K562 (cell line): ENCODE measurements at regions not wholly inside any gene's neighbourhood (a gene's known extent, or its start where the extent isn't known, plus 50 kb on each side); places are given as distances from the start of the nearest gene placed in this dataset.

Experiments used
- ATAC-seq: fragments of 200-7000 bp; cut with Tn5 transposase; 3 replicates; pipeline ENCODE4 v1.9.1; 2020; ENCODE audit warnings: moderate library complexity
- BruUV-seq: library from RNA; stranded (reverse); fragments of 400-500 nt; replicated peaks from 2 replicates; lab custom pipeline; 2021; lab: Mats Ljungman, UMichigan
- CTCF ChIA-PET: fragments of 300-600 bp; formaldehyde crosslinking; extraction: SDS; loops from one replicate; lab custom pipeline; 2021; ENCODE audit warnings: low intra/inter-chr PET ratio; lab: Yijun Ruan, JAX
- POLR2A ChIA-PET: fragments of 300-600, 350-650 bp; sonication (Branson Sonifier 250); formaldehyde crosslinking; extraction: SDS; loops from one replicate; lab custom pipeline; 2021; ENCODE audit warnings: antibody characterized with exemption, inconsistent platforms; lab: Yijun Ruan, JAX
- DNase-seq, 4 experiments: peaks; one replicate each; pipeline versions ENCODE4 v3.0.0 to v3.0.0-alpha.2; 2011 to 2018; ENCODE audit warnings: low spot score in 3 of 4, mixed read lengths in 3 of 4; ENCODE audit errors: extremely low read depth in 1 of 4
- FAIRE-seq: peaks from 2 replicates; lab custom pipeline; 2011; peaks lifted over from hg19 to GRCh38; lab: Jason Lieb, UNC
- H2AFZ ChIP-seq: 2 replicates; pipeline ENCODE4 v1.6.0; 2011; ENCODE audit warnings: low read depth, low read length, control low read depth, inconsistent platforms
- H3K27ac ChIP-seq: fragments of 200-600 bp; 3 replicates; pipeline ENCODE4 v1.8.0; 2011; ENCODE audit warnings: low read depth, mild to moderate bottlenecking, control low read depth, inconsistent platforms, low read length, moderate library complexity, mixed read lengths; ENCODE audit errors: extremely low read depth
- H3K27me3 ChIP-seq, 2 experiments: fragments of 300-600 bp in 1 of 2; 2 replicates in 1 of 2; 3 replicates in 1 of 2; pipeline versions ENCODE4 v1.6.0 to v1.8.0; 2011; ENCODE audit warnings: inconsistent platforms in 2 of 2, low read length in 2 of 2, mild to moderate bottlenecking in 1 of 2, mixed read lengths in 1 of 2, moderate library complexity in 1 of 2; ENCODE audit not compliant: control insufficient read depth in 2 of 2, insufficient read depth in 2 of 2
- H3K36me3 ChIP-seq: fragments of 300-600 bp; 3 replicates; pipeline ENCODE4 v1.8.0; 2011; ENCODE audit warnings: mild to moderate bottlenecking, low read length, inconsistent platforms; ENCODE audit not compliant: control insufficient read depth, insufficient read depth
- H3K4me1 ChIP-seq, 2 experiments: fragments of 200-600 bp in 1 of 2; replicated peaks in 1 of 2; 2 replicates in 1 of 2; 3 replicates in 1 of 2; pipeline versions ENCODE4 v1.5.1 to v1.8.0; 2011; ENCODE audit warnings: inconsistent platforms in 2 of 2, low read length in 2 of 2, mild to moderate bottlenecking in 1 of 2, mixed read lengths in 1 of 2, moderate library complexity in 1 of 2; ENCODE audit not compliant: control insufficient read depth in 2 of 2, insufficient read depth in 2 of 2
- H3K4me2 ChIP-seq: 2 replicates; pipeline ENCODE4 v1.6.1; 2011; ENCODE audit warnings: low read length, control low read depth, inconsistent platforms, mixed read lengths; ENCODE audit not compliant: insufficient read depth
- H3K4me3 ChIP-seq: fragments of 200-600 bp; sonication (generic), shearing (Covaris generic); 2 replicates; pipeline ENCODE4 v1.5.1; 2016; ENCODE audit warnings: control low read depth, inconsistent platforms
- H3K79me2 ChIP-seq: fragments of 200-600 bp; 3 replicates; pipeline ENCODE4 v1.8.0; 2011; ENCODE audit warnings: low read length, inconsistent platforms; ENCODE audit not compliant: control insufficient read depth, insufficient read depth
- H3K9ac ChIP-seq, 2 experiments: 2 replicates each; pipeline versions ENCODE4 v1.6.0 to v1.6.1; 2011; ENCODE audit warnings: low read depth in 2 of 2, low read length in 2 of 2, control low read depth in 1 of 2, inconsistent platforms in 1 of 2, mild to moderate bottlenecking in 1 of 2, mixed read lengths in 1 of 2; ENCODE audit not compliant: insufficient read depth in 1 of 2
- H3K9me1 ChIP-seq: one replicate; pipeline ENCODE4 v1.6.0; 2011; ENCODE audit warnings: inconsistent platforms, mild to moderate bottlenecking, low read length, moderate library complexity; ENCODE audit not compliant: control insufficient read depth, insufficient read depth
- H3K9me3 ChIP-seq: replicated peaks from 2 replicates; pipeline ENCODE4 v1.5.1; 2011; ENCODE audit warnings: low read depth, low read length, inconsistent platforms; ENCODE audit not compliant: control insufficient read depth, insufficient read depth
- H4K20me1 ChIP-seq: replicated peaks from 2 replicates; pipeline ENCODE4 v1.6.1; 2011; ENCODE audit warnings: low read length, inconsistent platforms, mixed read lengths; ENCODE audit not compliant: control insufficient read depth, insufficient read depth
- BRD4 ChIP-seq: fragments of 200-600 bp; sonication (generic); IDR thresholded peaks from 2 replicates; pipeline ENCODE4 v1.6.1; 2017; ENCODE audit warnings: inconsistent platforms
- CXXC5 ChIP-seq: fragments of 250-450 bp; sonication (Bioruptor Pico); IDR thresholded peaks from 2 replicates; pipeline ENCODE4 v1.8.0; 2022; ENCODE audit warnings: inconsistent platforms, mild to moderate bottlenecking, moderate library complexity
- MYNN ChIP-seq, 2 experiments: sonication (generic); formaldehyde crosslinking in 1 of 2; IDR thresholded peaks; 2 replicates each; pipeline versions ENCODE4 v1.5.0 to v1.6.1; 2016 to 2020; ENCODE audit warnings: antibody characterized with exemption in 1 of 2, missing genetic modification reagents in 1 of 2
- RBBP5 ChIP-seq: fragments of 200-600 bp; sonication (generic); IDR thresholded peaks from 2 replicates; pipeline ENCODE4 v1.6.1; 2012; ENCODE audit warnings: borderline replicate concordance, mild to moderate bottlenecking, low read length, control low read depth, inconsistent platforms; ENCODE audit not compliant: insufficient read depth, poor library complexity, severe bottlenecking
- RCOR1 ChIP-seq, 2 experiments: IDR thresholded peaks; 2 replicates each; pipeline ENCODE4 v1.6.1; 2012; ENCODE audit warnings: low read depth in 2 of 2, low read length in 2 of 2, borderline replicate concordance in 1 of 2, improper control_type of control experiment in 1 of 2
- SPI1 ChIP-seq: IDR thresholded peaks from 2 replicates; pipeline ENCODE4 v1.6.1; 2011; ENCODE audit warnings: low read depth, low read length, control low read depth, borderline replicate concordance
- ZNF318 ChIP-seq, 2 experiments: fragments of 450-650 bp; IDR thresholded peaks; 2 replicates each; pipeline ENCODE4 v1.6.1; 2016; ENCODE audit warnings: mild to moderate bottlenecking in 2 of 2, borderline replicate concordance in 1 of 2, low read depth in 1 of 2, moderate library complexity in 1 of 2
- WGBS: fragments of 100-300 bp; shearing (Covaris generic); methylation state at CpG from one replicate; pipeline ENCODE4 v1.1.6; 2016; ENCODE audit warnings: low coverage, mixed read lengths; ENCODE audit not compliant: insufficient coverage; ENCODE audit errors: missing lambda C conversion rate; 5-methylcytosine and 5-hydroxymethylcytosine counted together
- in situ Hi-C: fragments of 300-500 bp; cut with MboI; formaldehyde crosslinking; loops from 4 replicates; pipeline ENCODE4 v1.15.0; 2018; ENCODE audit warnings: inconsistent platforms, mixed read lengths
- intact Hi-C: fragments of 100-400 bp; cut with micrococcal nuclease; formaldehyde crosslinking; loops from 2 replicates; pipeline ENCODE4 v1.14.2; 2022

- no peaks in the 10 kb centered on the region for H3K27me3 ChIP-seq
- H3K4me2 ChIP-seq = no peak overlapping the region
- ChIA-PET POLR2A (no interaction called here), CTCF (no interaction called here)
- WGBS = 6% methylated on average over 3 of the region's 3 CpGs
- DNase-seq (no peak), FAIRE-seq (no peak), ATAC-seq (no peak)
- no peaks in the 10 kb centered on the region; a peak in 1 of 5 replicates for H3K4me1 ChIP-seq
- intact Hi-C loops = no loop called here
- no TSS peak for BruUV-seq
- H3K27ac ChIP-seq = no peak overlapping the region
- H3K4me3 ChIP-seq = no peak overlapping the region
- no peaks in the 10 kb centered on the region for H3K9me3 ChIP-seq
- TF ChIP-seq SPI1 (no peak), MYNN (IDR thresholded peaks at IDR 0.05) (no peak), MYNN (CRISPR knock-in tag; IDR thresholded peaks at IDR 0.05) (no peak), ZNF318 (IDR thresholded peaks at IDR 0.05; ENCODE audit: borderline replicate concordance in 1 of 2, low read depth in 1 of 2) (no peak), CXXC5 (CRISPR knock-in tag) (no peak), RCOR1 (IDR thresholded peaks at IDR 0.05; ENCODE audit: borderline replicate concordance in 1 of 2, low read depth in 2 of 2, low read length in 2 of 2) (no peak), BRD4 (no peak), RBBP5 (no peak)
- H2AFZ ChIP-seq = no peak overlapping the region
- H4K20me1 ChIP-seq = no peaks in the 10 kb centered on the region
- in situ Hi-C loops = no loop called here
- no peaks in the 10 kb centered on the region for H3K9me1 ChIP-seq
- no peak overlapping the region for H3K9ac ChIP-seq
- H3K79me2 ChIP-seq = no peaks in the 10 kb centered on the region
- H3K36me3 ChIP-seq = no peaks in the 10 kb centered on the region
These were observed 94.7 kb upstream of the C1orf21 start for GRCh38 chr1:184292101-184292500.
